Activated naive CD4-positive, alpha-beta T cell treated with anti-CD3 and anti-CD28 coated beads, Interleukin-2, amount 50 U/mL, for 24 hours (primary cell): ENCODE measurements at regions not wholly inside any gene's neighbourhood (a gene's known extent, or its start where the extent isn't known, plus 50 kb on each side); places are given as distances from the start of the nearest gene placed in this dataset.

Source experiments
- H3K27ac Mint-ChIP-seq: one replicate; pipeline ENCODE4 v1.8.0; 2021; ENCODE audit warnings: mild to moderate bottlenecking, mixed read lengths
- H3K27me3 Mint-ChIP-seq: one replicate; pipeline ENCODE4 v1.8.0; 2021; ENCODE audit warnings: mixed read lengths
- H3K36me3 Mint-ChIP-seq: one replicate; pipeline ENCODE4 v1.8.0; 2021; ENCODE audit warnings: mixed read lengths
- H3K4me1 Mint-ChIP-seq: one replicate; pipeline ENCODE4 v1.8.0; 2021; ENCODE audit warnings: mixed read lengths
- H3K4me3 Mint-ChIP-seq: one replicate; pipeline ENCODE4 v1.8.0; 2021; ENCODE audit warnings: mild to moderate bottlenecking, mixed read lengths
- H3K9me3 Mint-ChIP-seq: one replicate; pipeline ENCODE4 v1.8.0; 2021; ENCODE audit warnings: mixed read lengths

DNA sequence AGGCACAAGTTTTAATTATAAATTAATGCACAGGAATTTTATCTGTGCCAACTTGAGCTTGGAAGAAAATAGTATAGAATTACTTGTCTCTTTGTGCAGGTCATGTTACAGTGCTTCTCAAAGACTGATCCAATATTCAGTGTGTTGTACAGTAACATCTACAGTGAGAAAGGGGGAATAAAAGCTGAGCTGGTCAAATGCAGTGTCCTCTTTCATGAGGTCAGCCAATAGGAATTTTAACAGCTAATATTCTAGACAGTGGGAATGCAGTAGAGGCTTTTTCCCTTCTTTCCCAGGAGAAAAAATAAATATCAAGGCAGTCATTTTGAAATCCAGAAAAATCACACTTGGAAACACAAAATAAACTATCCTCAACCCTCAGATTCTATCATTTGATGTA lies 95.7 kb upstream of the ITGA1 start:
- H3K9me3 Mint-ChIP-seq = no peaks in the 10 kb centered on the region
- peaks cover 7% of the 10 kb centered on the region for H3K4me1 Mint-ChIP-seq
- no peaks in the 10 kb centered on the region for H3K27me3 Mint-ChIP-seq
- no peak overlapping the region for H3K4me3 Mint-ChIP-seq
- no peaks in the 10 kb centered on the region for H3K36me3 Mint-ChIP-seq
- H3K27ac Mint-ChIP-seq = no peak overlapping the region

DNA sequence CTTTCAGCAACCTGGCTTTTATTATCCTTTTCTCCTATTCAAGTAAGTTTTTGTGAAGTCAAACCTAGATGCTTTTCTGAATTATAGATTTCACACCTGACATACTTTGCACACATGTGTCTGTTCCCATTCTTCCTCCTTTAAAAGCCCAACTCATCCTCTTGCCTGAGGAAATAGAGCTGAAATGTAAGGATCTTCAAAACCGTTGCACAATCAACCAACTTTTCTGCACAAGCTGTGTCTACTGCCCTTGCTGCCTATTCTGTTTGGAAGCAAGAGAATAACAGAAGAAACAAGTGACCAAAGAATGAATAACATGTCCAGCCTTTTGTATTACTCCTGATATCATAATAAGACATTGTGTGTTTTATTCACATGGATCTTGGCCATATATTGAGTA lies 95.1 kb upstream of the ITGA1 start:
- Mint-ChIP-seq H3K4me1 (peaks cover 7% of the 10 kb centered on the region), H3K27me3 (no peaks in the 10 kb centered on the region), H3K36me3 (no peaks in the 10 kb centered on the region), H3K4me3 (no peak overlapping the region), H3K27ac (no peak overlapping the region), H3K9me3 (no peaks in the 10 kb centered on the region)

DNA sequence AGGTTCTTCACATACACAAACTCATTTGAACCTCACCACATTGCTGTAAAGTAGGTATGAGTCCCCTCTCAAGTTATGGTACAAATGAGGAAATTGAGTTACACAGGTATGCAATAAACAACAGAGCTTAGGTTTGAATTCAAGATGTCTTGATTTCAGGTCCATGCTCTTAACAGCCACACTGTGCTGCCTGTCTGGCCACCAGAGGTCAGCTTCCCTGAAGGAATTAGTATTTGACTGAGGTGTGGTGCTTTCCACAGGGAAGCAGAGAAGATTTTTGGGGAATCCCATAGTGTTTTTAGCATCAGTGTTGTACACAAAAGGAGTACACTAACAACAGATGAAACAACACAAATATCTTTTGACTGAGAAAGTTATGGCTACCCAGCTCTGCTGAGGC lies 94.4 kb upstream of the ITGA1 start:
- no peaks in the 10 kb centered on the region for H3K27me3 Mint-ChIP-seq
- H3K9me3 Mint-ChIP-seq = no peaks in the 10 kb centered on the region
- H3K27ac Mint-ChIP-seq = no peak overlapping the region
- H3K4me1 Mint-ChIP-seq = peaks cover 7% of the 10 kb centered on the region
- H3K36me3 Mint-ChIP-seq = no peaks in the 10 kb centered on the region
- no peak overlapping the region for H3K4me3 Mint-ChIP-seq

DNA sequence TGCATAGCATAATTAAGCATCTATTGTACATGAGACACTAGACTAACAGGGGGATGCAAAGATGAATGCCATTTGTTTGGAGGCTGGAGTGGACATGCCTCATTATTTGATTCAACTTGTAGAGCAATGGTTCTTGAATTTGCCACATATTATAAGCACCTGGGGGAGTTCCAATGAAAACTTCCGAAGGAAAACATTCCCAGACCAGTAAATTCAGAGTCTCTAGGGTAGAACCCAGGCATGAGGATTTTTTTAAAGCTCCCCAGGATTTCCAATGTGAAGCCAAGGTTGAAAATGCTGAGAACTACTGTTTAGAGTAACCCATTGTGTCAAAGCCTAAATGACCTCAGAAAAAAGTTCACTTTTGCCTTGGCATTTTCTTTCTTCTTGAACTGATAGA lies 93.9 kb upstream of the ITGA1 start:
- Mint-ChIP-seq H3K9me3 (no peaks in the 10 kb centered on the region), H3K27me3 (no peaks in the 10 kb centered on the region), H3K36me3 (no peaks in the 10 kb centered on the region), H3K4me3 (no peak overlapping the region), H3K27ac (no peak overlapping the region), H3K4me1 (peaks cover 7% of the 10 kb centered on the region)

DNA sequence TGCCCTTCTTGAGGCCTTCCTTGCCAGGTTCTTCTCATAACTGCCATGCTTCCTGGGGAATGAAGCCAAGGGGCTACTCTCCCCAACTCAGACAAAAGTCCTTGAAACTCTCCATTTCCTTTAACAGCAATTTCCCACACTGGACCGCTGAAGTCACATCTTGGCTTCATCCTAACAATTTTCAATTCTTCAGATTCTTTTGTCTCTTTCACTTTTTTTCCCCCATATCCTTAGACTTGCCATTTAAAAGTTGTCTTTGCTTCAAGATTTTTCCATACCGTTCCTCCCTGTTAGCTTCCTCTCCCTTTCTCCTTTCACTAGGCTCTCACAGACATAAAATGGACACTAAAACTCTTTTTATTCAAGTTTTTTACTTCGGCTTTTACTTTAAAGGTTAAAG lies 93.1 kb upstream of the ITGA1 start:
- Mint-ChIP-seq H3K27ac (no peak overlapping the region), H3K27me3 (no peaks in the 10 kb centered on the region), H3K4me3 (no peak overlapping the region), H3K4me1 (peaks cover 7% of the 10 kb centered on the region), H3K36me3 (no peaks in the 10 kb centered on the region), H3K9me3 (no peaks in the 10 kb centered on the region)

DNA sequence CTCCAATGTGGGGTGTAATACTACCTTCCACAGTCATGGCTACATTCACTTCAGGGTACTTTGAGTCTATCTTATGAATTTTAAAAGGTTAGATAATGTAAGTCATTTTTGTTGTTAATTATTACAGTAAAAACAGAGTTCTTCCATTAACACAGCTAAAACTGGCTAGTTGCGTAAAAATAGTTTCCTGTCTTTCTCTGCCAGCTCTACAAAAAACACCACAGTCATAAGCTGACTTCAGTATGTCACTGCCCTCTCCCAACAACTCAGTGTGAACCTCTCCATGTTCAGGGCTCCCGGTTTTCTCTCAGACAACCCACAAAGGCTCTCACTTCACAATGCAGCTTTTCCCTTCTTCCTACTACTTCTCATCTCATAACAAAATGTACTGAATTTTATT lies 84.8 kb upstream of the ITGA1 start:
- Mint-ChIP-seq H3K27me3 (no peaks in the 10 kb centered on the region), H3K4me3 (no peak overlapping the region), H3K36me3 (no peaks in the 10 kb centered on the region)

DNA sequence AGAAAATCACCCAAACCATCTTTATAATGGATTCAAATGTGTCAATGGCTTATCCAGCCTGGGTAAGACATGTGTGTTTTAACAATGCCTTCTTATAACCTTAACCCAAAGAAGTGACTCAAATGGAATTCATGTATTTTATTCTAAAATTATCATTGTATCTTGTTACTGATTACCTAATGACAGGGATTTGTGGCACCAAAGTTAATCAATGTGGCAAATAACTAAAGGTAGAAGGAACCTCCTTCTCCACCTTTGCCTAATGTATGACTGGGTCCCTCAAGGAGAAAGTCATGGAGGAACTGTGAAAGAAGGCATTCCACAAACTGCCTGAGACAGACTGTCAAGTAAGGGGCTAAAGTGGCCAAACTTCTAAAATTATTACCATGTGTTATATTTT lies 84.4 kb upstream of the ITGA1 start:
- Mint-ChIP-seq H3K4me1 (peaks cover 36% of the 10 kb centered on the region), H3K9me3 (no peaks in the 10 kb centered on the region), H3K36me3 (no peaks in the 10 kb centered on the region), H3K27ac (no peak overlapping the region), H3K4me3 (no peak overlapping the region), H3K27me3 (no peaks in the 10 kb centered on the region)

More for the DNA sequence above, 84.8 kb upstream of the ITGA1 start:
- H3K4me1 Mint-ChIP-seq = peaks cover 34% of the 10 kb centered on the region
- H3K9me3 Mint-ChIP-seq = no peaks in the 10 kb centered on the region
- no peak overlapping the region for H3K27ac Mint-ChIP-seq

DNA sequence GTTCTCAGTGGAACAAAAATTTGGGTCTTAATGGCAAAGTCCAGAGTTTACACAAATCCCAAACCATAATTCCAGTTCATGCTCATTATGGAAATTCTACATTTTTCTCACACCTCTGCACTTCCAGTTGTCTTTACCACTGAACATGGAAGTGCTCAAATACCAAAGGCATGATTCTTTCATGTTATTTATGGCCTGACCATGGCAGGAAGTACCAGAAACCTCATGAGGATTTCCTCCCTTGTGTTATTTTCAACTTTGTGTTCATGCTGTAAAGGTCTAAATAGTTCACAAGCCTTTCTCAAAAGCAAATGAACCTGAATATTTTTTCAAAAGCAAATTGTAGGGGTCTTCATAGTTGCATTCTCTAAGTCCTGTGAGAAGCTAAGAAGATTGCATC lies 82.0 kb upstream of the ITGA1 start:
- peak overlapping the region; percentile 11 for H3K4me3 Mint-ChIP-seq
- H3K36me3 Mint-ChIP-seq = no peaks in the 10 kb centered on the region
- H3K27me3 Mint-ChIP-seq = no peaks in the 10 kb centered on the region
- peaks cover 56% of the 10 kb centered on the region for H3K4me1 Mint-ChIP-seq
- H3K27ac Mint-ChIP-seq = no peak overlapping the region
- H3K9me3 Mint-ChIP-seq = no peaks in the 10 kb centered on the region

DNA sequence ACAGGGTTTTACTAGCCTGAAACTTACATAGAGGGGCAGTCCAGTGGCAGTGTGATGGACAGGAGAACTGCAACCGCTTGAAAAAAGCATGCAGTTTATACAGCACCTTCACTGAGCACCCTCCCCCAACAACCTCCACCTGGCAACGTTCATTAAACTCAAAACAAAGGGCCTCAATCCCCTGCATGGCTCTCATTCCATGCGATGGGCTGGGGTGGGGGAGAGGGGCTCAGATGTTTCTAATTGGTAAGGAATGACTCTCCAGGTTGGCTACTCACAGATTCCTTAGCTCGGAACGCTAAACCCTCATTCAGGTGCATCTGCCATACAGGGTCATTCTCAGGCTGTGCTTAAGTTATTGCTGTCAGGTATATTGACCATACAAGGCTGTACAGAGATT lies 80.9 kb upstream of the ITGA1 start:
- Mint-ChIP-seq H3K4me1 (peaks cover 67% of the 10 kb centered on the region), H3K27me3 (no peaks in the 10 kb centered on the region), H3K4me3 (no peak overlapping the region), H3K27ac (no peak overlapping the region), H3K36me3 (no peaks in the 10 kb centered on the region), H3K9me3 (no peaks in the 10 kb centered on the region)

DNA sequence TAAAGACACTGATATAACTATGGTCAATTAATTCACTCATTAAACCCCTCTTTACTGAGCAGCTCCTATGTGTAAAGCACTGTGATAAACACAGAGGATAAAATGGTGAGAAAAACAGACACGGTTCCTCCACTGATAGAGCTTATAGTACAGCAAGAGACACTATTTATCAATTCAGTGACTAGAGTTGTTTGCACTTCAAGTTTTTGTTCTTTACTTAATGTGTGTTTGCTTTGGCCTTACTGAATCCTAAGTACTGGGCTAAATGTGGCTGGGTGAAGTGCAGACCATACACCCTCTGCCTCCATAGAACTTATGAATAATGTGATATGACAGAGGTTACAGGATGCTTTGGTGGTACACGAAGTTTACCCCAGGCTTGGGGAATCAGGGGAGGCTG lies 80.1 kb upstream of the ITGA1 start:
- no peak overlapping the region for H3K27ac Mint-ChIP-seq
- H3K36me3 Mint-ChIP-seq = no peaks in the 10 kb centered on the region
- no peaks in the 10 kb centered on the region for H3K27me3 Mint-ChIP-seq
- H3K4me1 Mint-ChIP-seq = peaks cover 74% of the 10 kb centered on the region
- no peaks in the 10 kb centered on the region for H3K9me3 Mint-ChIP-seq
- no peak overlapping the region for H3K4me3 Mint-ChIP-seq

DNA sequence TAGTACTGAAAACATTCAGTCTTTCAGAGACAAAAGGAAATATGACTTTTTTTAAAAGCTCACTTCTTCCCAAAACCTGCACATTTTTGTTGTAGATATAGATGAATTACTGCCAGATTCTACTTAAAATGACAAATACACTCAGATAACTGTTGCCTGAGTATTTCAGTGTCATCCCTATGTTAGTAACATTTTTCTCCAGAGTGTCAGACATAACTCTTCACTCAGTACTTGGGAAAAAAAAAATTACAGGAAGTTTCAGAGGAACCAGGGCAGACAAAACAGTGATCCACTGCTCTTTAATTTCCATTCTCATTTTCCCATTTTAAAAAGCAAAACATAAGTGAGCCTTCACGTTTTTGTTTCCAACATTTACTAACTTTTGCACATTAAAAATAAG lies 79.3 kb upstream of the ITGA1 start:
- peaks cover 75% of the 10 kb centered on the region for H3K4me1 Mint-ChIP-seq
- H3K36me3 Mint-ChIP-seq = no peaks in the 10 kb centered on the region
- no peaks in the 10 kb centered on the region for H3K9me3 Mint-ChIP-seq
- H3K27me3 Mint-ChIP-seq = no peaks in the 10 kb centered on the region
- no peak overlapping the region for H3K27ac Mint-ChIP-seq
- H3K4me3 Mint-ChIP-seq = no peak overlapping the region

DNA sequence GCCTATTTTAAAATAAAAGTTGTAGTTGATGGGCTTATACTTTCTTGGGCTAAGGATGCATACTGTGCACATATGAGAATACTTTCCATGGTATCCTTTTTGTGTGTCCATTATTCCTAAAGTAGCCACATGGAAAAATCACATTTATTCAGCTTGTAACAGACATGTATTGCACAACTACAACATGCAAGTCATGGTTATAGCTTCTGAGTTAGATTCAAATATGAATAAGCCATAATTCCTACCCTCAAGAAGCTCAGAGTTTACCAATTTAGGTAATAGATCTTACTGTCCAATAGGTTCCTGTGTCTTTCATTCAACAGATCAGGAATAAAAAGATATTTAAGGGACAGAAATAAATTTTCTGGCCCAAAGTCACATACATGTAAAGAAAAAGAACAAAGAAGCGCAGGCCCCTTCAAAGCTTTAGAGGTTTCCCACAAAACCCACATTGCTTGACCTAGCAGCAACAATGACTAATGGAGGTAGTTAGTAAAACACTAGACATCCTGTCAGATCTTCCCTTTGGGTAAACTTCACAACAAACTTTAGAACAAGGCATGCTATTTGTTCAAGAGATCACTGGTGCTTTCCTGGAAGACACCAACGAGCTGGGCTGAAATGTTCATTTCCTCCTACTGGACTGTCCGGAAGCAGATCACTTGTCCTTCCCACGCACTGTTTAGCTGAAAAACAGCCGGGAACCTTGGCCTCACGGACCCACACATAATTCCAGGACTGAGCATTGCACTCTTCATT lies 78.4 kb upstream of the ITGA1 start:
- H3K4me3 Mint-ChIP-seq = no peak overlapping the region
- no peak overlapping the region for H3K27ac Mint-ChIP-seq
- H3K4me1 Mint-ChIP-seq = peaks cover 69% of the 10 kb centered on the region
- no peaks in the 10 kb centered on the region for H3K27me3 Mint-ChIP-seq
- H3K36me3 Mint-ChIP-seq = no peaks in the 10 kb centered on the region
- H3K9me3 Mint-ChIP-seq = no peaks in the 10 kb centered on the region

DNA sequence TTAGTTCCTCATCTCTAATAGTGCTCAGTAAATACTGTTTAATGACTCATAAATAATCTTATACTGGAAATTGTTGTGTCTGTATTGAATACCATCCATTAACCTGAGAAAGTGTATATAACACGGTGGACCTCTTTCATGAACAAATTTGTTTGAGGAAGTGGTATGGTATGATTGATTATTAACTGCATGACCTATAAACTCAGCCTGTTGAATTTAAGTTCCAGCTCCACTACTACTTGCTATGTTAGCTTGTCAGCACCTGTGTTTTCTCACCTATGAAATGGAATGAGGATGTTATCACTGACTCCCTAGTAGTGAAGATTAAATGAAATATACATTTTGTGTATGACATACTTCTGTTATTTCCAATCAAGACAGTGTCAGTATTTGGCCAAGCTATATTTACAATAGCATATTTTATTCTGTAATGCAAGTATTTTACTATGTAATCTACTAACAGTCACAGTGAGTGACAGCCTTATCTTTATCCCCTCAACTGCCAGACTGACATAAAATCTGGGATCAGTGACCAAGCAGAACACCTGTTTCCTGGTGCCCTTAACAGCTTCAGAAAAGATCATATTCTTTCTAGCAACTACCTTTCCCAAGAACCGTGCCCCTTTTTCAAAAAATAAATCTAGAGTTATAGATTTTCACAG lies 77.3 kb upstream of the ITGA1 start:
- H3K4me3 Mint-ChIP-seq = no peak overlapping the region
- no peaks in the 10 kb centered on the region for H3K27me3 Mint-ChIP-seq
- peaks cover 68% of the 10 kb centered on the region for H3K4me1 Mint-ChIP-seq
- H3K36me3 Mint-ChIP-seq = no peaks in the 10 kb centered on the region
- H3K27ac Mint-ChIP-seq = no peak overlapping the region
- H3K9me3 Mint-ChIP-seq = peaks cover 1% of the 10 kb centered on the region

DNA sequence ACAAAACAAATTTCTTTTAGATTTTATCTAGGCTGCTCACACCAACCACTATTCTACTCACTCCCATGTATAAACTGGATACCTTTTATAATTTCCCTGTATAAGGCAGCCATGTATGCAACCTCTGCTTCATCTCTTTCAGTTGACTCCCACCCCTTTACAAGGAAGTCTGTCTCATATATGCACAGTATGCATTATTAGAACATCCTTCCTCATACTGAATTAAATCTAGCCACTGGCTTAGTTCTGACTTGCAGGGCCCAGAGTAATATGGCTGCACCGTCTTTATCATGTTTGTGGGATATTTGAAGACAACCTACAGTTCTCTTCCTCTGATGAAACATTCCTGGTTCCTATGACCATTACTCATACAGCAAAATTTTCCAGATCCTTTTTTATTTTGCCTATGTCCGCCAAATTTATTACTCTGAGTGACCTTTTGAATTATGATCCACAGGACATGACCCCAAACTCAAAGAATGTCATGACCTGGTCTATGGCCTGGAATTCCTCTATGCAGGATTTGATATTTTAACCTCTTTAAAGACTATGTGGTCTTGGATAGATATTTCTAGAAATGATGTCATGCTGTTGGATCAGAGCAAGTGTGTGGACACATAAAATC lies 76.6 kb upstream of the ITGA1 start:
- no peaks in the 10 kb centered on the region for H3K36me3 Mint-ChIP-seq
- no peak overlapping the region for H3K4me3 Mint-ChIP-seq
- peaks cover 6% of the 10 kb centered on the region for H3K9me3 Mint-ChIP-seq
- peaks cover 61% of the 10 kb centered on the region for H3K4me1 Mint-ChIP-seq
- H3K27ac Mint-ChIP-seq = no peak overlapping the region
- H3K27me3 Mint-ChIP-seq = no peaks in the 10 kb centered on the region

DNA sequence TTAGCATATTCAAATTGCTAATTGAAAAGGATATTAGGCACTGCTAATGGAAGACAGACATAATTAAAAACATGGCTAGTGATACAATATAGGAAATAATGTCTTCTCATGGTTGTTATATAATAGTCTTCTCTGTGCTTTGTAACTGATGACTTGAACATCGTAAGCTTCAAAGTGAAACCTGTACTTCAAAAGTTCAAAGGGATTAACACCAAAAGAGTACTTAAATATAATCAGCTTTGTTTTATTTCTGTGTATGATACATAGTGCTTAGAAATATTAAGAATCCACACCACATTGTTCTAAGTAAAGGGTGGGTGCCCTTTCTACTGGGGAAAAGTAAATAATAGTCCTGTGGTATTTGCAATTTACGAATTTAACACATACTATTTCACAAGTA lies 75.4 kb upstream of the ITGA1 start:
- Mint-ChIP-seq H3K9me3 (peaks cover 11% of the 10 kb centered on the region), H3K27me3 (no peaks in the 10 kb centered on the region), H3K36me3 (peaks cover 3% of the 10 kb centered on the region), H3K4me3 (no peak overlapping the region), H3K4me1 (peaks cover 50% of the 10 kb centered on the region), H3K27ac (no peak overlapping the region)

DNA sequence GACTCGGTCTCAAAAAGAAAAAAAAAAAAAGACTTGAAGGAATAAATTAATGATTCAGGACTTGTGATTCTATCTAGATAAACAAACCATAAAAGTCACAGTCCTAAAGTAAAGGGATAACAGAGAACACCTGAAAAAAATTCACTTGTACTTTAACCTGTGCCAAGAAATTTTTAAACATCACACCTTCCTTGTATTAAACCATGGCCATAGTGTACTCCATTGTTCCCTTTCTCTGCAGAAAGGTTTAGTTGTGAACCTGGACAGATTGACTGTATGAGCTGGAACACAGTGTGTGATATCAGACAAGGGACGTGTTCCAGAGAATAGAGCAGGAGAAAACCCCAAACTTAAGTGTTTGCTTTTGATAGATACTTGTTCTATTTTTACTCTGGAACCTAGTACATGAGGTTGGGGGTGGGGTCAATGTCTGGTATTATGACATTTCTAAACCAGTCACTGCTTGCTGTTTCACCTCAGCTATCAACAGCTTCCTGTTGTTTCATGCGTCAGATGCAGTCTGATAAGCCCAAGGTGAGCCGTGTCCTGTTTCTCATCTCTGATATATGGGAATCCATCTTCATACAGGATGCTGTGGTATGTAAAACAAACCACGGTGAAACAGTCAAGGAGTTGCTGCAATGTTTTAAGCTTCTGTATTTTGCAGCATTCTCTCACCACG lies 62.5 kb upstream of the ITGA1 start:
- Mint-ChIP-seq H3K36me3 (peaks cover 4% of the 10 kb centered on the region), H3K9me3 (peaks cover 5% of the 10 kb centered on the region), H3K27me3 (no peaks in the 10 kb centered on the region), H3K4me3 (peak overlapping the region; percentile 56), H3K27ac (peak overlapping the region; percentile 73), H3K4me1 (peaks cover 72% of the 10 kb centered on the region)
